EH (cell line): ENCODE measurements at regions not wholly inside any gene's neighbourhood (a gene's known extent, or its start where the extent isn't known, plus 50 kb on each side); places are given as distances from the start of the nearest gene placed in this dataset.

ENCODE experiments used
- DNase-seq: peaks from one replicate; pipeline ENCODE4 v3.0.0-alpha.2; 2015; ENCODE audit warnings: low read depth

- DNase-seq: no peak
Observed at GRCh38 chr10:83880252-83880791, 259.0 kb upstream of the GHITM start.

GRCh38 chr10:83881661-83882060 lies 257.6 kb upstream of the GHITM start:
- DNase-seq: no peak

DNA sequence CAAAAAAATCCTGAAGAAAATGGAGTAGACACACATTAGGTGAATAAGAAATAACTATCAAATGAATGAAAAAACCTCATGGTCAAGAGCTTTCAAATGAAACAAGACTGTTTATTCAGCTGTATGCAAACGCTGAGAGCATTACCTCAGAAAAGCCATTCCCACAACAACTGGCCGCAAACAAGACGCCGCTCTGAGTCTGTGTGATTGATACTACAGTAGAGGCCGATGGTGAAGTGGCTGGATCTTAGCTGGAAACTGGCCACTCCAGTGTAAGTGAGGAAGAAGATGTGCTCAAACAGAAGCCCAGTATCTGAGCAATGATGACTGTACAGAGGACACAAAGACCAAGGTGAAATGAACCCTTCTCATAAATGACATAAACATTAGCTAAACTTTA lies 252.4 kb upstream of the GHITM start:
- DNase-seq: no peak

DNA sequence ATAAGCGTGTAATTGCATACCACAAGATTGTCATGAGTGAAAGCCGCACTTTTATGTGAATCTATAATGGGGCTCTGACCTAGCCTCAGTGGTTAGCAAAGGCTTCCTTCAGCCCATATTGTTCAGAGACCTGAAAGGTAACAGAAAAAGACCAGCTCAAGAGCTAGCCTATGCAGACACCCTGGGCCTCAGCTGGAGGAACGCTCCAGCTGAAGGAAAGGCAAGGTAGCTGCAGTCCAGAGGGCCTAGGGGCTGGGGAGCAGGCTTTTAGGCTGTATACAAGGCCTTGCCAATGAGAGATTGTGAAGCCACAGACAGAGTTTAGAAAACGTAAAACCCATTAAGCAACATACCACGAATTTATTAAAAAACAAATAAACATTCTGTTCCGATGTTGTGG lies 246.6 kb upstream of the GHITM start:
- DNase-seq: no peak

DNA sequence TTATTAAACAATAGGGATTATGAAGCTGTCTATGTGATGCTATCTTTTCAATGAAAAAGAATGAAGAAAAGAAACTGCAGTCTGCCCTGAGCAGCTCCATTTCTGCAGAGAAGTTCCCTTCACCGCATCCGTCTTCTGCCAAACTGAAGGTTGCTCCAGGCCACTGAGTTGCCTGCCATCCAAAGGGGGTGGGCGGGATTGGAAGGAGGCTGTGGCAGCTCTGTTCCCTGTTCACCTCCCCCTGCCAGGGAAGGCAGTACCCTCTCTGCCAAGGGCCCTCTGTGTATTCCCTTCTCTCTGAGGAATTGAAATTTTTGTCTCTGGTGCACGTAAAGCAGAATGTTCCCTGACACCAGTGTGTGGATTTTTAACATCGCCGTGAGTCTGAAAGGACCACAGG lies 243.1 kb upstream of the GHITM start:
- no peak for DNase-seq

DNA sequence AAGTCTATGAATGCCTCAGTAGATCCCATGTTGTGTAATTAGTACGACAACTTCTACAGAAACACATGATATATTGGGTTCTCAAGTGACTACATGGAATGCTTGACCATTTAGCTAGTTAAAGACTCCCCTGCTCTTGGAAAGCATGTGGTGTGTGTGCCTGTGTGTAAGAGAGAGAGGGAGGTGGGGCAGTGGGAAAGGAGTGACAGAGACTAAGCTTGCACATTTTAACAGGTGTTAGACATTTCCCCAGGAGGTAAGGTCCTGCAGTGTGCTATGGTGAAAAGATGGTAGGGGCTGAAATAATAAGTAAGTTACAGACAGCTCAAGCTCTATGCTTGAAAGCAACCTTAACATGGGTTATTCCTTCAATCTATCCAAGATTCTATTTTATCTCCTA lies 241.7 kb upstream of the GHITM start:
- no peak for DNase-seq

DNA sequence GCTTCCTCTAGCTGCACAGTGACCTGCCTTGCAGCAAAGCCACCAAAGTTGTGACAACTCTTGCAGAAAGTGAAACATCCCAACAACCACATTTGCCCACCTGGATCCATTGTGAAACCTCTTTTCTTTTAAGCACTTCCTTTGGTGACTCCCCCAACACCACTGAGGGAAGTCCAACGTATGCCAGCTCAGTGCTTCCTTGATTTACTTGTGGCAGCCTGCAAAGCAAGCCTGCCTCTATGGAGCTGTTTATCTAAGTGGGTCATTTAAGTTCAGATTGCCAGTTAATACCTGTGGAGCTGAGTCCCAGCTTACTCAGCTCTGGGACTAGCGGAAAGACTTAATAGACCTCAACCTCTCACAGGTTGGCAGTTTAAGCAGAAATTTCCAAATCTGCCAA lies 230.8 kb upstream of the GHITM start:
- DNase-seq: no peak

DNA sequence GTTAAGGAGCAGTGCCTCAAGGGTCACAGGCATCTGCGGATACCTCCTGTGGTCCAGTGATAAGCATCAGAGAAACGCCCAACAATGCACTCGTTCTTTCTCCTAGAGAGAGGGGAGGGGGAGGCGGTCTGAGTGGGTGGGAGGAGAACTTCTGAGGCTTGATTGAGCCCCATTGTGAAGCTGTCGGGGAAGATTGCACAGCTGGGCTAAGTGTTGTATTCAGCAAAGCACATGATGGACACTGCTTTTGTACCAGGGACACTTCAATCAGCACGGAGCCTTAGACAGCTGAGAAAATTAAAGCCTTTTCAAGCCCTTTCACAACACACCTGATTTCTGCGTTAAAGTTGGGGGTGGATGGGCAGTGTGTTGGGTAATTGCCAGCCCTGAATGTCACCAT lies 230.3 kb upstream of the GHITM start:
- DNase-seq: no peak

- no peak for DNase-seq
Observed at GRCh38 chr10:83915801-83916200, 223.5 kb upstream of the GHITM start.

- no peak for DNase-seq
Observed at GRCh38 chr10:83917537-83918506, 221.5 kb upstream of the GHITM start.

GRCh38 chr10:83919187-83919586 lies 220.1 kb upstream of the GHITM start:
- DNase-seq: no peak

- no peak for DNase-seq
Observed at GRCh38 chr10:83921984-83922860, 217.1 kb upstream of the GHITM start.

DNA sequence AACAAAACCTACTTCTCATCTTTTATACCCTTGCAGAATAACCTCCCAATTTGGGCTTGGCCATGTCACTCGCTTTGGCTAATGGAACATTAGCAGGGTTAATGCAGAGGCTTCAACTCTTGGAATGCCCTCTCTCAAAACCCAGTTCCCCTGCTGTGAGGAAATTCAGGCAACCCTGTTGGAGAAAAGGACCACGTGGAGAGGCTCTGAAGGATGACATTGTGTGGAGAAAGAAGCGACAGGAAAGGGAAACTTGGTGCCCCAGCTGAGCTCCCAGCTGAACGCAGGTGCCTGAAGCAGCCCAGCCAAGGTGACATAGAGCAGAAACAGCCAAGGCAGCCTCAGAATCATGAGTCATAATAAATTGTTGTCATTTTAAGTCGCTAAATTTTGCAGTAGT lies 214.2 kb upstream of the GHITM start:
- no peak for DNase-seq

GRCh38 chr10:83926606-83927005 lies 212.7 kb upstream of the GHITM start:
- DNase-seq: no peak

DNA sequence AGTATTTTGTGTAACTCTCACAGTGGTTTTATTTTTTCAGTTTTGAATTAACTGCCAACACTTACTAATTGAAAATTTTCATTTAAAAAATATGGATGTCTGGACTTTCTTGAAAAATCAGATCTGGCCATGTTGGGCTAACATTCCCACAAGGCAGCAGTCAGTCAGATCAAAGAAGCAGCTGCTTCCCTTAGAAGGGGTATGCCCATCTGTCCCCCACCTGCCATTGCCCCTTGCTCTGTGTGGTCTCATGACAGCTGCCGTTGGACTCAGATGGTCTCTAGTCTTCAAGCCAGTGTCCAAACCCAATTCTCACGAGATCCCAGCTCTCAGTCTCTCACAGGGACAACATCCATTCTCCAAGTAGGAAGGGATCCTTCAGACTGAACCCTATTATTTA lies 212.1 kb upstream of the GHITM start:
- DNase-seq: no peak

- no peak for DNase-seq
Observed at GRCh38 chr10:83929399-83929798, 209.9 kb upstream of the GHITM start.

- DNase-seq: no peak
Observed at GRCh38 chr10:83931669-83932068, 207.6 kb upstream of the GHITM start.

- no peak for DNase-seq
Observed at GRCh38 chr10:83932245-83932644, 207.1 kb upstream of the GHITM start.

- DNase-seq: no peak
Observed at GRCh38 chr10:83934062-83934461, 205.2 kb upstream of the GHITM start.

DNA sequence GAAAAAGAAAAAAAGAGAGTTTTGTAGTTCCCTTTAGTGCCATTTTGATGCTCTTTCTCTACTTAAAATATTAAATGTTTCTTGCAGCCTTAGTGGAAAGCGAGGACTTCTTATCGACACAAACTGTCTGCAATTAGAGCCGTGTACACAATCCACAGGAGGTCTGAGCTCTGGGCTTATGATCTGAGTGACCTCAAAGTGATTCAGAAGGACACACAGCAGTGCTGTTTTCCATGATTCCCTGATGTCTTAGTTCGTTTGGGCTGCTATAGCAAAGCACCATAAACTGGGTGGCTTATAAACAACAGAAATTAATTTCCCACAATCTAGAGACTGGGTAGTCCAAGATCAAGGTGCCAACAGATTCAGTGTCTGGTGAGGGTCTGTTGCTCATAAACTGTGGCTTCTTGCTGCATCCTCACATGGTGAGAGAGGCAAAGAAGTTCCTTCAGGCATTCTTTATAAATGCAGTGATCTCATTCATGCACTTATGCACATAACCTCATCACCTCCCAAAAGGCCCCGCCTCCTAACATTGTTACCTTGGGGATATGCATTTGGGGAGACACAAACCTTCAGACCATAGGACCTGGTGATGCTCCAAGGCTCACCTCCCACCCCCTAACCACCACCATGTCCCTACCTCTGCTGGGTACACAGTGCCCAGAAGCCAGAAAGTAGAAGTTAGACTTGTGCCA lies 204.5 kb upstream of the GHITM start:
- DNase-seq: no peak

- DNase-seq: no peak
Observed at GRCh38 chr10:83935339-83935736, 204.0 kb upstream of the GHITM start.

- DNase-seq: no peak
Observed at GRCh38 chr10:83935911-83936310, 203.4 kb upstream of the GHITM start.
